Caki2 (cell line): ENCODE measurements at regions not wholly inside any gene's neighbourhood (a gene's known extent, or its start where the extent isn't known, plus 50 kb on each side); places are given as distances from the start of the nearest gene placed in this dataset.

Experiments
- DNase-seq: peaks from one replicate; pipeline ENCODE4 v3.0.0-alpha.2; 2015; ENCODE audit warnings: low read depth
- in situ Hi-C: cut with HindIII; loops from 2 replicates; pipeline ENCODE4 v1.10.0; 2016; ENCODE audit warnings: low sequenced_read_pairs, low pct_unique_long_range_greater_than_20kb, mixed read lengths

GRCh38 chr2:60154142-60154541, 399.3 kb downstream of the BCL11A start:
- in situ Hi-C loops, result no loop called here
- DNase-seq, result no peak

GRCh38 chr2:60152226-60152833, 401.1 kb downstream of the BCL11A start:
- in situ Hi-C loops, result no loop called here
- DNase-seq, result no peak

- no peak for DNase-seq
- in situ Hi-C loops, result no loop called here
Measured at GRCh38 chr2:60149176-60149575, 404.3 kb downstream of the BCL11A start.

GRCh38 chr2:60148716-60149115, 404.7 kb downstream of the BCL11A start:
- in situ Hi-C loops, result no loop called here
- DNase-seq, result no peak

GRCh38 chr2:60140185-60140584, 413.3 kb downstream of the BCL11A start:
- in situ Hi-C loops, result no loop called here
- DNase-seq, result no peak

- no peak for DNase-seq
- in situ Hi-C loops, result no loop called here
Measured at GRCh38 chr2:60136913-60137312, 416.5 kb downstream of the BCL11A start.

- in situ Hi-C loops, result no loop called here
- no peak for DNase-seq
Measured at GRCh38 chr2:60127191-60127590, 426.3 kb downstream of the BCL11A start.

GRCh38 chr2:60125611-60126426, 427.6 kb downstream of the BCL11A start:
- DNase-seq, result no peak
- in situ Hi-C loops, result no loop called here

- in situ Hi-C loops, result no loop called here
- no peak for DNase-seq
Measured at GRCh38 chr2:60119778-60120177, 433.7 kb downstream of the BCL11A start.

- in situ Hi-C loops, result no loop called here
- no peak for DNase-seq
Measured at GRCh38 chr2:60118917-60119316, 434.5 kb downstream of the BCL11A start.

- in situ Hi-C loops, result no loop called here
- DNase-seq, result no peak
Measured at GRCh38 chr2:60118061-60118460, 435.4 kb downstream of the BCL11A start.

- no peak for DNase-seq
Measured at GRCh38 chr2:60116161-60116875, 437.1 kb downstream of the BCL11A start.

GRCh38 chr2:60109744-60110143, 443.7 kb downstream of the BCL11A start:
- in situ Hi-C loops, result no loop called here

More at GRCh38 chr2:60116161-60116875, 437.1 kb downstream of the BCL11A start:
- in situ Hi-C loops, result no loop called here

GRCh38 chr2:60106836-60107529, 446.5 kb downstream of the BCL11A start:
- no peak for DNase-seq
- in situ Hi-C loops, result no loop called here

More at GRCh38 chr2:60109744-60110143, 443.7 kb downstream of the BCL11A start:
- DNase-seq, result no peak

- in situ Hi-C loops, result no loop called here
Measured at GRCh38 chr2:60105906-60106305, 447.5 kb downstream of the BCL11A start.

GRCh38 chr2:60104514-60105505, 448.6 kb downstream of the BCL11A start:
- in situ Hi-C loops, result no loop called here
- no peak for DNase-seq

More at GRCh38 chr2:60105906-60106305, 447.5 kb downstream of the BCL11A start:
- no peak for DNase-seq

GRCh38 chr2:60100034-60100433, 453.4 kb downstream of the BCL11A start:
- no peak for DNase-seq
- in situ Hi-C loops, result no loop called here
